Astrocyte of the spinal cord (primary cell): ENCODE measurements at regions not wholly inside any gene's neighbourhood (a gene's known extent, or its start where the extent isn't known, plus 50 kb on each side); places are given as distances from the start of the nearest gene placed in this dataset.

Experiments
- DNase-seq: peaks from one replicate; pipeline ENCODE4 v3.0.0; 2011; ENCODE audit warnings: low read depth, low spot score
- H3K4me3 ChIP-seq: 2 replicates; pipeline ENCODE4 v1.5.1; 2011; ENCODE audit warnings: low read depth, mild to moderate bottlenecking, low read length, moderate library complexity
- in situ Hi-C: cut with HindIII; loops from 2 replicates; pipeline ENCODE4 v1.10.0; 2017; ENCODE audit warnings: low sequenced_read_pairs
- TF ChIP-seq, protein P1 (sequence below): IDR thresholded peaks from 2 replicates; pipeline ENCODE4 v1.5.1; 2012; ENCODE audit warnings: low read depth, mild to moderate bottlenecking, low read length, inconsistent platforms

DNA sequence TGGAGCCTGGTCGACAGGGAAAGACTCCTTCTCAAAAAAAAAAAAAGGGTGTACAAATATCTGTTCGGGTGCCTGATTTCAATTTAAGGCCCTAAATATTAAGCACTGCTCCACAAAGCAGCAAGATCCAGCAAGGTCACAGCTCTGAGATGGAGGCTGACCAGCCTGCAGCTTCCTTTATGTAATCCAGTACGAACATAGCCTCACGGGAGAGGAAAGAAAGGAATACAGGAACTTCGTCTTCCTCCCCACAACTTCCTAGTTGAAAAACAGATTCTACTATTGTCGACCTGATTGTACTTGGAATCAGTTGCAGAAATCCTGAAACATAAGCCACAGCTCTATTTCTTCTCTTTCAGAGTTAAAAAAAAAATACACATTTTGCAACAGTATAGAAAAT lies 53.5 kb upstream of the TBC1D9 start:
- TF ChIP-seq, protein P1, sequence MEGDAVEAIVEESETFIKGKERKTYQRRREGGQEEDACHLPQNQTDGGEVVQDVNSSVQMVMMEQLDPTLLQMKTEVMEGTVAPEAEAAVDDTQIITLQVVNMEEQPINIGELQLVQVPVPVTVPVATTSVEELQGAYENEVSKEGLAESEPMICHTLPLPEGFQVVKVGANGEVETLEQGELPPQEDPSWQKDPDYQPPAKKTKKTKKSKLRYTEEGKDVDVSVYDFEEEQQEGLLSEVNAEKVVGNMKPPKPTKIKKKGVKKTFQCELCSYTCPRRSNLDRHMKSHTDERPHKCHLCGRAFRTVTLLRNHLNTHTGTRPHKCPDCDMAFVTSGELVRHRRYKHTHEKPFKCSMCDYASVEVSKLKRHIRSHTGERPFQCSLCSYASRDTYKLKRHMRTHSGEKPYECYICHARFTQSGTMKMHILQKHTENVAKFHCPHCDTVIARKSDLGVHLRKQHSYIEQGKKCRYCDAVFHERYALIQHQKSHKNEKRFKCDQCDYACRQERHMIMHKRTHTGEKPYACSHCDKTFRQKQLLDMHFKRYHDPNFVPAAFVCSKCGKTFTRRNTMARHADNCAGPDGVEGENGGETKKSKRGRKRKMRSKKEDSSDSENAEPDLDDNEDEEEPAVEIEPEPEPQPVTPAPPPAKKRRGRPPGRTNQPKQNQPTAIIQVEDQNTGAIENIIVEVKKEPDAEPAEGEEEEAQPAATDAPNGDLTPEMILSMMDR: no peak
- DNase-seq: no peak
- H3K4me3 ChIP-seq: no peak overlapping the region
- in situ Hi-C loops: no loop called here

DNA sequence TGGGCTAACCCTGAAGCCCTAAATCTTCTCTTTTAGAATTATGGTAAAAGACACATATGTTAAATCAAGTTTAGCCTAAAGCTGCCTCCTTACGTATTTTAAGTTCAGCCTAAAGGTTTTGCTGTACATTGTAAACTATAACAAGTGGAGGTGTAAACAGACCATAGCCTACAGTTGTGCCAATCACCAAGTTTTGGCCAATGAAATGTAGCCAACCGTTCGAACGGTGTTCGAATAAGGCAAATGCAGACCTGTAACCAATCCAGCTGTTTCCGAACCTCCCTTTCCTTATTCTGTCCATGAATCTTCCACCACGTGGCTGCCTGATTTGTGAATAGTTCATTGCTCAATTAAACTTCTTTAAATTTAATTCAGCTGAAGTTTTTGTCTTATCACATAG lies 52.1 kb upstream of the TBC1D9 start:
- in situ Hi-C loops: no loop called here
- DNase-seq: no peak
- H3K4me3 ChIP-seq: no peak overlapping the region
- TF ChIP-seq, protein P1: no peak

DNA sequence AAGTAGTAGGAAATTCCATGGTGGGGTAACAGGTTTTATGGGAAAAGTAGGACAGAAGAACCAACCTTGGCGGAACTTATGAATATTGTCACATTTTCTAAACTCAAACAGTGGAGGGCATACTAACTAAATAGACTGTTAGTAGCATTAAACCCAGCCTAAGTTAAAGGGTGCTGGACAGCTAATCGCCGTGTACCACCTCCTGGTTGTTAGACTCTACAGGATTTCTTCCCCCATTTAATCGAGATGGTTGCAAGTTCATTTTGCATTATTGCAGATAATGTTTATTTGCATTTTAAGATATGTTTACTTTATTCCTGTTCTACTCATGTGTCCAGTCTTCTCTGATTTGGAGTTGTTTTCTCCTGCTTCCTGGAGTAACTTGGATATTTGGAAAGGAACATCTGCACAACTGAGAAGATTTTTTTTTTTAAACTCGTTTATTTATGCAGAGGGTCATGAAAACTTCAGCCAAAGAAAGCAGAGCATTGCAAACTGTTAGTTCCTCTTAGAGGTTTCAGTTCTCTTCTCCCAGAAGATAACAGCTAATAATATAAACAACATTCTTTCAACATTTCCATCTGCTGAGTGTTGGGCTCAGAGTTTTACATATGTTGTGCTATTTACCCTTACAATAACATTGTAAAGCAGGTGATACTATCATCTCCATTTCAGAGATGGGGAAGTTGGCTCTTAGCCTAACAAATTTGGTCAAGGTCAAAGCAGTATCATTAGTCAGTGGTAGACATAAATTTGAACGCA lies 51.5 kb upstream of the TBC1D9 start:
- peak; percentile 44 for DNase-seq
- TF ChIP-seq, protein P1: no peak
- in situ Hi-C loops: no loop called here
- H3K4me3 ChIP-seq: no peak overlapping the region

DNA sequence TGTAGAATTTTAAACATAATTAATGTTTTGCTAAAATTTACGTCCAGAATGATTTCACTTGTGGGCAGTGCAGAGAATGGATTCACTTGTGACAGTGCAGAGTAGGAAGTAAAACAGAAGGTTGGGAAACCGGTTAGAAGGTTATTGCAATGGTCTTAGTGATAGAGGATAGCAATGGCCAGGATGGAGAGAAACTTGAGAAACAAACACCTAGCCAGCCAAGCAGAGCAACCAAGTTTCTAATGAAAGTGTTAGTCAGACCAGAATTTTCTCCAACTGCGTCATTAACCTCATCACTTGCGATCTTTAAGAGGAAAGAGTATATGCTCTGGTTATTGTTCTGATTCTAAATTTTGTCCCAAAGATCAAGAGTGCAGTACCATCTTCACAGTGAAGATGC lies 50.0 kb upstream of the TBC1D9 start:
- in situ Hi-C loops: no loop called here
- no peak for DNase-seq
- TF ChIP-seq, protein P1: no peak
- H3K4me3 ChIP-seq: no peak overlapping the region
